GM21367 (cell line): ENCODE measurements at regions not wholly inside any gene's neighbourhood (a gene's known extent, or its start where the extent isn't known, plus 50 kb on each side); places are given as distances from the start of the nearest gene placed in this dataset.

Experiments used
- ATAC-seq: cut with Tn5 transposase; IDR thresholded peaks from one replicate; pipeline ENCODE4 v1.9.1; 2021; ENCODE audit not compliant: unreplicated experiment

DNA sequence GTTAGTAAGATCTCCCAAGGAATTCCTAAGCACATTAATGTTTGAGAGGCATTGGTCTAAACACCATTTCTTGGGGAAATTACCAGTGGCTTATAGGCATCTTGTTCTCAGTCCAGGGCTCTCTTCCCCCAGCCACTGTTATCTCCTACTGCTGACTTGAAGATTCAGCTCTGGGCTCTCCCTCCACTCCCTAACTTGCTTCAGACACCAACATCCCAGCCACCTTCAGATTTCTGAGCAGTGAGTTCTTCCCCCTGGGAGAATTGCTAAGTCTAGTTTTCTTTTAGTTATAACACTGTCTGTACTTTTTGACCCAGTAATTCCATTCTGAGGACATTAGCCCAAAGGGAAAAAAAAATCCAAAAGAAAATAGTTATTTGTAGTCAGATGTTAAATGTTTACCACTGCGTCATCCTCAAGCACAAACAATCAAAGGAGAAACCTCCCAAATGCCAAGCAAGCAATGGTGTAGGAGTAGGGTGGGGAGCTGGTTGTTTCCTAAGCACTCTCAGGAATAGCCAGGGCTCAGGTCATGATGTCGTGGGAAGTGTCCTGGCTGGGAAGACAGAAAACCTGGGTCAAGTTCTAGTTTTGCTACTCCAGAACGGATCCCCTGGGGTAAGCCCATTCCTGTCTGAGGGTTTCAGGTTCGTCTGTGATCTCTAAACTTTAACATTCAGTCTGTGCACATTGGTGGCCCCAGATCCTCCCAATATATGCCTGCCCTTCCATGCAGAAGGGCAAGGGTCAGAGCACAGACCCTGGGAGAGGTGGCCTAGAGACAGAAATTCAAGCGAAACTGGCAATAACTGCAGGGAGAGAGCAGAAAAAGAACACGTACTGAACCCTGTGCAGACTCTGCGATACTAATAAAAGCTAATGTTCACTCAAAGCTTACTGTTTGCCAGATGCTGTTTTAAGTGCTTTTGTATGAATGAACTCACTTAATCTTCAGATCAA is 191.1 kb upstream of the FGGY start:
- no peak for ATAC-seq

DNA sequence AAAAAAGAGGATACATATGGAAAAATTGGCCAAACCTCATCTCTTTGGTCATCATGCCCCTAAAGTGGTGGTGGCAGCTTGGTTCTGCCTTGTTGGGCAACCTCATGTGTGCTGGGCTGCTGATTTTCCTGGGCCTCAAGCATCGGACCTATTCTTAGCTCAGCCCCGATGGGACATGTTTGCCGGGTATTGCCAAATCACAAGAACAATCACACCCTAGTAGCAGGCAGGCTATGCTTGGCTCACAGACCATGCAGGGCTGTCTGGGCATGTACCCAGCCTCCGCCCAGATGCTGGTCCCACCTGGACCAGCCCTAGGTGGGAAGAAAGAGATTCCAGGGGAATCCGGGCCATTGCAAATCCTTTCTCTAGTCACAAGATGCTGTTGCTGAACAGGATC is 189.4 kb upstream of the FGGY start:
- no peak for ATAC-seq

DNA sequence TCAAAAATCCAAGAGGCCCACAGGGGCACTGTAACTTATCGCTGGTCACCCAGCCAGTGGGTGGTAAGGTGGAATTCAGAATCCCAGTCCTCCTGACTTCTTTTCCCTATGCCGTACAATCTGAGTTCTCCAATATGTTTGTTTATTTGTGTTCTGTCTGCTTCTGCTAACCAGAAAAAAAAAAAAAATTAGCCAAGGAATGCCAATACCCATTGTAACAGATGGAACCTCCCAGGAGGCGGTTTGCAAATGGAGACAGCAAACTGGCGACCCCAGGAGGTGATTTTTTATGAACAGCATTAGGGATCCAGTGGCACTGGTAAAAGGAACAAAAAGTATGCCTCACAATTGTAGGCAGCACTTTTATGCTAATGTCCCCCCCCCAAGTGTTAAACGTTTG is 189.0 kb upstream of the FGGY start:
- no peak for ATAC-seq

DNA sequence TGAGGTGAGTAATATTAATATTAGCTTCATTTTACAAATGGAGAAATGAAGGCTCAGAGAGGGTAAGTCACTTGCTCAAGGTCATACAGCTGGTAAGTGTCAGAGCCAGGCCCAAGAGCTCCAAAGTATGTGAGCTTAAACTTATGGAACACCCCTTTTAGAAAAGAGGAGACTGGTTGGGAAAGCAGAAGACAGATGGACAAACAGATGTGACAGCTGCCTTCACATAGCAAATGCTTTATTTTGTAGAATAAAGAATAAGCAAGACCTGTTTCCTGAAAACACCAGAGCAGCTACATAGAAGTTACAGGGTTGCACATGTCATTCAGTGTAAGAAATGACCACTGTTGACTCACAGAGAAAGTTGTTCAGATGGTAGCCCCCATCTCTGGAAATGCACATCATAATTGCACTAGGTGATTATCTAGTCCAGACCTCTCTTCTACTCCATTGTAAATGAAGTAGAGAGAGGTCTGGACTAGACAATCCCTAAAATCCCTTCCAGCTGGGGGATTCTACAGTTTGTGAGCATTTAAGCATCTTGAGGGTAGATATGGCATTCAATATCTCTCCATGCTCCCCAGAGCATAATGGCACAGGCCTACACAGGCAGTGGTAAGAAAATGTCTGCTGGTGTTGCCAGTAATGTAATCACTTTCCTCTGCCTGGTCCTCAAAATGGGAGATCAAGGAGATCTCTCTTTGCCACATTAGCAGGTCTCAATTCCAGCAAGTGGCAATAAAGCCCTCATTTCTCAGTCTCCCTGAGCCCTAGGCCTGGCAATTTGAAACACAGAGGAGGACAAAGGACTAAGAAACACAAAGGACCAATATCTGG is 188.2 kb upstream of the FGGY start:
- ATAC-seq = no peak

DNA sequence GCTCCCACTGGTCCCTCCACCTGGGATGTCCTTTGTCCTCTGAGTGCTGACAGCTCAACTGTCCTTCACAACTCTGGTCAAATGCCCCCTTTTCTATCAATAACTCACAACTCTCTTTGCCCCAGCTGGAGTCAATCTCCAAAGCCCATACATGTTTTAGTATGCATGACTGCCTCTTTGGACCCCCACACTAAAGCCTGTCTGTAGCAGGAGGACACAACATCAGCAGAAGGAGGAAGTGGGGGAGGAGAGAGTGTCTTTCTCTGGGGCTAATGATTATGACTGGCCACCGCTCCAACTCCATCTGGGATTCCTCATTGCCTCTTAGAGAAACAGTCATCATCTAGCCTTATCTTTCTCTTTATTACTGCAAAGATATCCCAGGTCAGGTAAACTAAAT is 186.6 kb upstream of the FGGY start:
- ATAC-seq = no peak

DNA sequence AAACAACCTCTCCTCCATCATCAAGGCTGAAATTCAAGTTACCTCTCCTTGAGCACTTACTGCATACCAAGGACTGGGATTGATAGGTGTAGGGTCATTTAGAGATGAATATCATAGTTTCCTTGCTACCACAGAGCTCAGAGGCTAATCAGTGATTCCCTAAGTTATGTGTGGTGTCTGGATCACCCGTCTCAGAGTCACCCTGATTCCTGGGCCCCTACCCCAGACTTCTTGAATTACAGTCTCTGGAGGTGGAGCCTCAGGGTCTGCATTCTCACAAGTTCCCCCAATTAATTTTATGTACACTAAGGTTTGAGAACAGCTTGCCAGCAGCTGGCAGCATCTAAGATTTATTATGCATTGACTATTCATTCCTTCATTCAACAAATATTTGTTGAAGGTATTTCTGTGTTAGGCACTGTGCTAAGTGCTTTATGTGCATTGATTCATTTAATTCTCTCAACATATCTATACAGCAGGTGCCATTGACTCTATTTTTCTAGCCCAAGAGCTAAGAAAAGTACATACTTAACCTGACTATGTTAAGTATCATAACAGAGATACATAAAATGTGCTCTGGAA is 182.9 kb upstream of the FGGY start:
- ATAC-seq = no peak

DNA sequence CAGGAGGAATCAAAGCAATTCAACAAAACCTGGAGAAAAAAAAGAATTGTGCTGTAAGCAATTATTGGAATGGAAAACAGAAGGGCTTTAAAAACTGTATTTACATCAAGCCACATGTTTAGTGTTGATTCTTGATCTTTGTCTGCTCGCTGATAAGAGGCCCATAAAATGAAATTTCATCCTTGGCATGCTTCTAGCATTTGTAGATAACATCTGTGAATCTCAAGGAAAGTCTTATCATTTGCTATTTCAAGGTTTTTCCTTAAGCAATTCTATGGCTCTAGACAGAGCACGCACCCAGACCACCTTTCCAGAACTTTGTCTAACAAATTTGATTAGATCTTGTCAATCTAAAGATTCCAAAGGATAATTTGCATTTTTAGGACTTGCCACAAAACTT is 181.0 kb upstream of the FGGY start:
- ATAC-seq = no peak

DNA sequence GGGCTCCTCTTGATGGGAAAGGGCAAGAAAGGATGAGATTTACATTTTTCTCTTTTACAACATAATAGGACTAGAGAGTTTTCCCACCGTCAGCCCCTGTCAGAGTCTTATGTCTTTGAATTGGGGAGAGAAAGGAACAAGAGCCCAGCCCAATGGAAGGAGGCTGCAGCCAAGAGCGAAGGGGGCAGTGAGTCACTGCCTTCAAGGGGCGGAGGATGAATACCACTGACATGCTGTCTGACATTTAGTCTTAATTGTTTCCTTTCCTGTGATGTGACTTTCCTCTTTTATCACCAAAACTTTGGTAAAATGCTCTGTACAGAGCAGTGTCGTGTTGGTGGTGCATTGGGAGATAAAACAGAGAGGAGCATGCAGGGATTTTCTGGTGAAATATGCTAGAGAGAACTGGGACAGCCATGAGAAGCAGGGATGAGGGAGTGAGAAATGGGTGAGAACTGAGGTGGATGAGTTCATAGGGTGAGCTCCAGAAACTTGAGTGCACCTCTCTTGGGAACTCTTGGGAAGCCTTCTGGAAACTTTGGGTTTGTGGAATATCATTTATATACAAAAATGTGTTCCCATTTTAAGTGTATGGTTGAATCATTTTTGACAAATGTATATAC is 179.9 kb upstream of the FGGY start:
- ATAC-seq = no peak

DNA sequence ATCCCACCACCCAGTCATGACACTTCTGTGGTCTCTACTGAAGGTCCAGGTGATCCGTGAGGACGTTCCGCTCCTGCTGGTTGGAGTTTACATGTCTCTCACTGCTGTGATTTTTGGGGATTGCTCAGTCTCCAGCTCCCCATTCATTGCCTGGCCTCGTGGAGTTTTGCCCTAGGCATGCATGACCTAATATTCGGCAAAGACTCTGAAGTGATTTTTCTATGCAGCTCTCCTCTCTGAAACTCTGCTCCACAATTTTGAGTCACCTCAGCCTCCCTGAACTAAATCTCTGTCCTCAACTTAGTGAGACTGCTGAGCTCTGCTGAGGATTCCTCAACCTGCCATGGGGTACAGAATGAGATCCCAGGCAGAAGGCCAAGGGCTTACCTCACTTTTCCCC is 174.4 kb upstream of the FGGY start:
- ATAC-seq = no peak

DNA sequence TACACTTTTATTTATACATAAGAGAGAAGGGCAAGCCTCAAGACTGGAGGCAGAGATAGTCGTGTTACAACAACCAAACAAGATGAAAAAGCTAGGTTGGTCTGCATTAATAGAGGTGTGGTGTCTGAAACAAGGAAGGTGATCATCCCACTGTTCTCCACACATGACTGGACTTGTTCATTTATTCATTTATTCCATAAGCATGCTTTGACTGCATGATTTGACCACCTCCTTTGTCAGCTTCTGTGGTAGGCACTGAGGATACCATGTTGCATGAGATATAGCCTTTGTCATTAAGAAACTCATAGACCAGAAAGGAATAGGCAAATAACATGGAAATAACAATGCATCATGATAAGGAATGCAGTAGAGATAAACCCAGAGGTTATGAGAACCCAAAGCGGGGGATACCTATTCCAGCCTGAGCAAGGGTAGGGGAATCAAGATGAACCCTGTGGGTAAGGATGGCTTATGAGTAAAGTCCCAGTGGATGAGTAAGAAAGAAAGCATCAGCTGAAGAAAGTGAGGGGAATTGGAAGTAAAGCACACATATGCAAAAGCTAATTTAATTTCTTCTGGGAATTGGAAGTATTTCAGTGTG is 173.7 kb upstream of the FGGY start:
- ATAC-seq = no peak

DNA sequence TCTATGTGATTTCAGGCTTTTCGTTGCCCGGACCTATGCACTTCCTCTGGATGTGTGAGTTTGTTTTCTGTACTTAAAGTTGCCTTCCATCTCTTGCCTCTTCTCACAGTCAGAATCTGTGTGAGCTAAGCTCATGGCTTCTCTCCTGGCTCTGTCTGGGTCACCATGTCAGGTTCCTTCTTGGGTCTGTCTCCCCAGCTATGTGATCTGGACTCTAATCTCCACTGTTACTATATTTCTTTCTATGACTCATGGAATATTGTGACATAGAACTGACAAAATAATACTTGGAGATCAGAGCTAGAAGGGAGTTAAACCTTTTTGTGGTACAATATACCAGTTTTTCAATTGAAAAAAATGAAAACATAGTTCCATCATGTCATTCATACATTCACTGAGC is 172.7 kb upstream of the FGGY start:
- ATAC-seq = no peak

DNA sequence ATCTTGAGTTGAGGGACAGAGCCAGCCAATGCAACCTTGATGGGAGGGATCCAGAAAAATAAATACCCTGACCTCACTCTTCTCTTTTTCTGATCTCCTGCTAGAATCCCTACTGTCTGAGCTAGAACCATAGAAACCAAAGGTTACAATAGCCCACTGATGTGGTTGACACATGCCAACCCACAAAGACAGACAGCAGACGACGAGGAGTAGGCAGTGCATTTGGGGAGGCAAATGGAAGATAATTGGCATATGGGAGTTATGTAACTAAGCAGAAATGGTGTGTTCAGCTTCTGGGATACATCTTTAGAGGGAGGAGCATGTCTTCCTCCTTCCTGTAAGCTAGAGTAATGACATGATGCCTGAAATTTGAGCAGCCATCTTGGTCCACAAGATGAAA is 171.7 kb upstream of the FGGY start:
- no peak for ATAC-seq

DNA sequence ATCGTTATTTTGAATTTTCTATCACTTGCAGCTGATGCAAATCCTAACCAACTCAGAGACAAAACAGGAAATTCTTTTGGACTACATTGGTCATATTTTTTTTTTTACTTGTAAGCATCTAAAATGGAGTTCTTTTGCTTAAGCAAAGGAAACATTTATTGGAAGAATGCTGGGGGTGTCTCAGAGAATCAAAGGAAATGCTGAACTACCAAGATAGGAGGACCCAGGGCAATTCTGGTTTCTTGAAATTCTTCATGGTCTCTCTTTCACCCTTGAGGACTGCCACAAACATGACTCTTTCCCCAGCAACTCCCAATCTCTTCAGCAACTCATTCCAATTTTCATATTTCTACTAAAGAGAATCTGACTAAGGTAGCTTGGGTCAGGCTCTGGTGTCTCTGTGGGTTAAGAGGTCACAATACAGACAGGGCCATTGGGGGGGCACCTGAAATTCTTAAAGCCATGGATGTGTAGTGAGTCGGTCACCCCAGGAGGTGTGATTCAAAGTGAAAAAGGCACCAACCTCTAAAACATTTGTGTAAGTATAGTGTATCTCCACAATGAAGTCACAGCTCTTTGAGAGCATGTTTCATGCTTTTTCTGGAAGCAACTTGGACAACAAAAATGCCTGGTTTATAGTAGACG is 171.1 kb upstream of the FGGY start:
- ATAC-seq = no peak

DNA sequence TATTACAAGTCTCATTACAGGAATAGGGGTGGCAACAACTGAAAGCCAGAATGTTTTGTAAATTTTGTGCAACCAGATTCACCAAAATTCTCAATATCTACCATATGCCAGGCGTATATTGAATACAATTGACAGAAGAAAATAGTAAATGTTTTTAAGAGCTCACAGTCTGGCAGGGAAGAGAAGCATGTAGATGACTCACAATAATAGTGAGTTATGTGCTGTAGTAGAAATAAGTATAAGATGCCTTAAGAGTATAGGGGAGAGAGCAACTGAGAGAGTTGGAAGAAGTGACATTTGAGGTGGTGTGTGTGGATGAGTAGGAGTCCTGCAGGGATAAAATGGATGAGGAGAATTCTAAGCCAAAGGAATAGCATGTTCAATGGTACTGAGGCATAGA is 170.5 kb upstream of the FGGY start:
- ATAC-seq = no peak

DNA sequence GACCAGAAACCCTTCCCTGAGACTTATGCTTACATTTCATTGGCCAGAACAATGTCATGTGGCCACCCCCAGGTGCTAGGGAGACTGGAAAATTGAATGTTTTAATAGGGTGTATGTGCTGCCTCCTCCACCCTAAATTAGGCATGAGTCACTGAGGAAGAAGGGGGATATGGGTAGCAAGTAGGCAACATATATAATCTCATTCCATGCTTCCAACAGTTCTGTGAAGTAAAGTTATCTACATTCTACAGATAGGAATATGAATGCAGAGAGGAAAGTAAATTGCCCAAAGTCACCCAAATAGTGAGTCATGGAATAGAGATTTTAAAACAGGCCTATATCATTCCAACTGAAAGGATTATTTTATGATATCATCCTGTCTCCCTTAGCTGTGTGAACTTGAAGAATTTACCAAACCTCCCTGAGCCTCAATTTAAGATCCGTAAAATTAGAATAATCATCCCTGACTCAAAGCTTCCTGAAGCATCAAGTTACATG is 168.6 kb upstream of the FGGY start:
- no peak for ATAC-seq

DNA sequence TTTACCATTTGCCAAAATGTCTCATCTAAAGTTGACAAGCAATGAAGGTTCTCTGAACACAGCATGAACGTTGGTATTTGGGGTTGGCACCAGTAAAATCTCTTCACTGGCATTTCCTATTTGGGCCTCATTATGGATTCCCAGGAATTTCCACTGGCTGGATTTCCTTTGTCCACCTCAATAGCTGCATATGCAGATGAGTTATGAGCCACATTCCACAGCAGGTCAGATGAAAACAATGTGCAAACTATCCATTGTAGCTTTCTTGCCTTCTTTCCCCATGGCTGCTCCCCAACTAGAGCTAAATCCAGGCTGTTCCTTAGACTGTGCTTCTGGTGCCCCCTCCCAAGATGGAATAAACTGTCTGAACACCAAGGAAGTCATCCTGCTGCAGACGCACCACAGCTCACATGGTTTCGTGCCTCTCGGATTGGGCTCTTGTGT is 168.1 kb upstream of the FGGY start:
- ATAC-seq = no peak

DNA sequence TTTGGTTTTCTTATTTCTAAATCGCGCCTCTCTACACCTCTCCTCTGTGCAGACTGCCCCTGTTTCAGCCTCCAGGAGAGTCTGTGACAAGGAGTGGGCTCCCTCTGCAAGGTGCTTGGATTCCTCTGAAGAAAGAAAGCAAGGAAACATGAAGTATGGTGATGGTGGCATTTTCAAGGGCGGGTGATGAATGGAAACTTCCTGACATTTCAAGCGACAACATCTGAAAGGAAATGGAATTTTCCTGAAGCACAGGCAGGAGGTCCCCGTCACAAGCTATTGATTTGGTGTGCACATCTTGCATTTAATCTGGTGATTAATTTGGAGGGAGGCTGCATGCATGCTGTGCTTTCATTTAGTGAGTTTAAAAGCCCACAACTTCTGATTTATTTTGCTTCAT is 164.6 kb upstream of the FGGY start:
- ATAC-seq = no peak

DNA sequence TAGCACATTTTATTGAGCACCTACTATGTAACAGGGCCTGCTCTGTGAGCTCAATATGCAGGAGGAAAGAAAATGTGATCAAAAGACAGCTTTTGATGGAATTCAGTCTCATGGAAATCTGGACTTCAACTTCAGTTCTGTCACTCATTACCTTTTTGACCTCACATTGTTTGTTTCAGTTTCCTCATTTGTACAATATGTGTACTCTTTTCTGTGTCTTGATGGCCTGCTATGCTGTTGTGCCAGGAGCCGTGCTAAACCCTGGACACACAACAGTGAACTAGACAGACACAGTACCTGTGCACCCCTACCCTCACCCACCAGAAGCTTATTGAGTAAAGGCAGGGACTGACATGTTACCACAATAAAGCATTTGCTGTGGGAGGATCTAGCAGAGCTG is 162.9 kb upstream of the FGGY start:
- ATAC-seq = no peak

DNA sequence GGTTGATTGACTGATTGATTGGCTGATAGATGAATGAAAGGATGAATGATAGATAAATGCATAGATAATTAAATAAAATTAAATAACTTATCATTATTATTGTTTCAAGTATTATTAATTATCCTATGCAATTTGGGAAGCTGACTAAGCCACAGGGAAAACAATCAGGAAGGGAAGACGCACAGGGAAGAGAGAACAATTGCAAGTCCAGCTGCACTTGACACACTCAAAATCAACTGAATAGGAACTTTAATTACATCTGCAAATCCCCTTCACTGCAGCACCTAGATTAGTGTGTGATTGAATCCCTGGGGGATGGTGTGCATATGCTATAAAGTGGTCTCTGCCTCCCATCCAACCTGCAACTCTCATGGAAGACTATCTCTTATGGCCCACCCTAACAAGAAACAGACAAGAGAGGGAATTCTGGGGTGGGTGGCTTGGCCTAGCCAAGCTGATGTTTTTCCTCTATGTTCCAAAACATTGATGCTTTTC is 161.1 kb upstream of the FGGY start:
- no peak for ATAC-seq
